ENCODE measurements at regions not wholly inside any gene's neighbourhood (a gene's known extent, or its start where the extent isn't known, plus 50 kb on each side); places are given as distances from the start of the nearest gene placed in this dataset.

DNA sequence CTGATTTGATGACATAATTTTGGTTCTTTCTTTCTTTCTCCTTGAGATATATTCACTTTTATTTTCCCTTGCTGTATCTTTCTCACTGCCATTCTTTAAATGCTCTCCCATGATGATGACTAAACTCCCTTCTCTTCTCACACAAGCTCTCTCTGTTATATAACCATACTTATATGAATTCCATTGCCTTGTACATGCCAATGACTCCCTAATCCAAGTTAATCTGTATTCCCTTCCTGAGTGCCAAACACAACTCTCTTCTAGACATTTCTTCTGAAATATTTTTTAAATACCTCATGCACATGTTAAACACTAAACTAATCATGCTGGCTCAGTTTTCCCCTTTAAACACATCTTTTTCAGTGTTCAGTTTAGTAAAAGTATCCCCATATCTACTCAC lies 62.2 kb upstream of the ST8SIA4 start:
- Mint-ChIP-seq H3K4me1 (ENCODE audit: low read depth, unreplicated experiment) (no peaks in the 10 kb centered on the region), H3K9me3 (ENCODE audit: unreplicated experiment) (no peaks in the 10 kb centered on the region), H3K4me3 (ENCODE audit: unreplicated experiment) (no peak overlapping the region), H3K36me3 (ENCODE audit: unreplicated experiment) (no peaks in the 10 kb centered on the region), H3K27ac (ENCODE audit: unreplicated experiment) (no peak overlapping the region), H3K27me3 (ENCODE audit: unreplicated experiment) (no peaks in the 10 kb centered on the region)
- TF ChIP-seq CTCF (IDR thresholded peaks at IDR 0.05; ENCODE audit: partially characterized antibody, unreplicated experiment), result no peak
- DNase-seq, result no peak

All from glutamatergic neuron (in vitro differentiated cells).